Activated CD8-positive, alpha-beta memory T cell treated with anti-CD3 and anti-CD28 coated beads for 48 hours (primary cell): ENCODE measurements at regions not wholly inside any gene's neighbourhood (a gene's known extent, or its start where the extent isn't known, plus 50 kb on each side); places are given as distances from the start of the nearest gene placed in this dataset.

Experiments used
- DNase-seq, 3 experiments: peaks; one replicate each; pipeline ENCODE4 v3.0.0-alpha.2; 2020; ENCODE audit warnings: low read depth in 2 of 3, low spot score in 2 of 3

DNA sequence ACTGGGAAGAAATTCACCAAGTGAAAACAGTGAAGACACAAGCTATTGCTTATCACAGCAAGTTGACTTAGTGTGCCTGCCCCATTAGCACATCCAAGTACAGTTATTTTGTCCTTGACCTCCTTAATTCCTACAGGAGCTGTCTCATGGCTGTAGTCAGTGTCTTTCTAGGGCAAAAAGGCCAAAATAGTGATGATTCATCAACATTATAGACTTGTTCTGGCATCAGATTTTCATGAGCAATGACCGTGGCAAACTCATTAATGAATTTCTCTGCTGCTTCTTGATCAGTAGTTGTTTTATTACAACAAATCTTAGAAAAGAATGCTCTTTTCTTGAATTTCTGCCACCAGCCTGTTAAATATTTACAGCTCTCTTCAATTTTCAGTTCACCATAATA is 1169.3 kb upstream of the DDX18 start:
- DNase-seq = no peak

DNA sequence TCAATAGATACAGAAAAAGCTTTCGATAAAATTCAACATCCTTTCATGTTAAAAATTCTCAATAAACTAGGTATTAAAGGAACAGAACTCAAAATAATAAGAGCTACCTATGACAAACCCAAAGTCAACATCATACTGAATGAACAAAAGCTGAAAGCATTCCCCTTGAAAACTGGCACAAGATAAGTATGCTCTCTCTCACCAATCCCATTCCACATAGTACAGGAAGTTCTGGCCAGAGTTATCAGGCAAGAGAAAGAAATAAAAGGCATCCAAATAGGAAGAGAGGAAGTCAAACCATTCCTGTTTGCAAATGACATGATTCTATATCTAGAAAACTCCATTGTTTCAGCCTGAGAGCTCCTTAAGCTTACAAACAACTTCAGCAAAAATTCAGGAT is 1145.8 kb upstream of the DDX18 start:
- no peak for DNase-seq

GRCh38 chr2:116669782-116670181 is 1144.7 kb upstream of the DDX18 start:
- no peak for DNase-seq

DNA sequence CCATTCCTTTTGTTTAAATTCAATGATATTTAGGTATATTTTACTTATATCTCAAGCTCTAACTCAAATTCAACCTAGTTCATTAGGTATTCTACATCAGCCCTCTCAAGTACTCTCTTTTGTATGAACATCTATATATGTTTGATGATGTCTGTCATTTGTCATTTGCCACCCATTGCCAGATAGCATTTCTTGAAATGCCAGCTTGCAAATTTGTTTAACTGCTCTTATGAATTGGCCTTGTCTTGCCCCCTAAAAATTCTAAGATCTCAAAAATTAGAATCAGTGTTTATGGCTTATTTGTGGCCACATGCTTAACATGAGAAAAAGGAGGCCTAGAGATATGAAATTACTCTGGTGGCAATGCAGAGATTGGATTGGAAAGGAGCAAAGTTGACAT is 1140.3 kb upstream of the DDX18 start:
- no peak for DNase-seq

DNA sequence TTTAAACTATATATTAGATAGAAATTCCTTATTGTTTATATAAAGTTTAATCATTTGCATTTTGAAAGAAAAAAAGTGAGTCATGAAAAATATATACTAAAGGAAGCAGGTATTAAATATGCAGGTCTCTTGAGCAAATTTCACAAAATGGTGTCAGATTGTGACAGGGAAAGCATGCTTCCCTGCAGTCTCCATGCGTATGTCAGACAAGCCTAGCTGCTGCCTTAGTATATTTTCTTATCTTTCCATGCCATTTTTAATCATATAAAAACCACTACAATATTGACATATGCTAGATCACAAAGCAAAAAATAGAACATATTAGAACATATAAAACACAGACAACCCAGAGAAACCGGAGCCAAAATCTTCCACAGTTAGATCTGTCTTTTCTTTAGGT is 1137.7 kb upstream of the DDX18 start:
- DNase-seq = no peak

DNA sequence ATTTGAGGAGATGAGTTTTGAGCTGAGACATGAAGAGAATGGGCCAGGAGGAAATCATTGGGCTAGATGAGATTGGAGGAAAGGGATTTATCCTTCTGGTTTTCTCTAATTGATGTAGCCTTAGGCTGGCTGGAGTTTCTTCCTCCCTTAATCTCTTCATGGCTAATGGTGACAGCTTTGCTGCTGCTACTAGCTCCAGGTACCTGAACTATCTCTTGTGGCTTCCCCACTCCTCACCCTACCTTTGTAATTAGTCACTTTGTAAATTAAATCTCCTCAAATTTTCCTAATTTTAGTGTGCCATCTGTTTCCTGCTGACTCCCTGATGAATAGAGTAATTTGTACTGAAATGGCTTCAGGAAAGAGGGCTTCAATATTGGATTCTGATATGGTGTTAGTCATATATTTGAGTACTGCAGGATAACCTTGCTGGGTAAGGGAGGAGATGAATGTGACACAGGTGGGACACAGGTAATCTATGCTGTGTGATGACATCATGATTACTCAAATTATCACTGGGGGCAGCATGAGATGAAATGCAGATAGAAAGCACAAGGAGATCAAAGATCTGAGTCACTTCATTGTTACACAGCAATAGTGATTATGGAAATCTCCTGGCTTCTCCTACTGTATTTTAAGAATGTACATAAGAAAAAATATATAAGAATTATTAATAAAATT is 1134.1 kb upstream of the DDX18 start:
- DNase-seq = no peak

DNA sequence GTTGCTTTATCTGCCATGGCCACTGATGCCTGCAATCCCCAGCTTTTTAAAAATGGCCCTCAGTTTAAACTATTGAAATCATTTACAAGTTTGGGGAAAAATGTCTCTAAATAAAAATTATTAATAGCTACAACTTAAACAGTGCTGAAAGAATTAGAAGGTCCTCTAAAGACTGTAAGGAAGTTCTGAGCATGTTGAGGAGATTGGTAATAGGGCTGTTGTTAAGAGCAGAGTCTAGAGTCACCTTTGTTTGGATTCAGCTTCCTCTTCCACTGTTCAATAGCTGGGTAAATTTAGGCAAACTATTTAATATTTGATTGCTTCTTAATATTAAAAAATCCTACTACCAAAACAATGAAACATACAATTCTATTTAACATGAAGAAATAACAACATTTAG is 1127.1 kb upstream of the DDX18 start:
- no peak for DNase-seq

DNA sequence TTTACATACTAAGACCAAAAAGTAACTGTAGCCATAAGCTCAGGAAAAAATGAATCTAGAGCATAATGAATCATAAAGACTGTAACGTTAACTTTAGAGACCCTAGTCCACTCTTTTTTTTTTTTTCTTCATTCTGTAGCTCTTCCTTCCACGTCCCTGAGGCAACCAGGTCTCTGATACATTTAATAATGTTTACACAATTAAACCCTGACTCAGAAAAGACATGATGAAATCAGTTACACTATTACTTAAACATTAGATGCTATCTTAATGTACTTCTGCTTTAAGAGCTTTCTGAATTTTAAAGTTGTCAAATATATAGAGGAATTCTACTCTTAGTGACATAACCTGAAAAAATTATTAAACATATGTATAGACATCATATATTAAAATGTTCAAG is 1121.5 kb upstream of the DDX18 start:
- DNase-seq = no peak

- DNase-seq = no peak
Observed at GRCh38 chr2:116696223-116696622, 1118.3 kb upstream of the DDX18 start.

- DNase-seq = no peak
Observed at GRCh38 chr2:116696903-116697302, 1117.6 kb upstream of the DDX18 start.

GRCh38 chr2:116706396-116706795 is 1108.1 kb upstream of the DDX18 start:
- no peak for DNase-seq

GRCh38 chr2:116716038-116716437 is 1098.5 kb upstream of the DDX18 start:
- DNase-seq = no peak

DNA sequence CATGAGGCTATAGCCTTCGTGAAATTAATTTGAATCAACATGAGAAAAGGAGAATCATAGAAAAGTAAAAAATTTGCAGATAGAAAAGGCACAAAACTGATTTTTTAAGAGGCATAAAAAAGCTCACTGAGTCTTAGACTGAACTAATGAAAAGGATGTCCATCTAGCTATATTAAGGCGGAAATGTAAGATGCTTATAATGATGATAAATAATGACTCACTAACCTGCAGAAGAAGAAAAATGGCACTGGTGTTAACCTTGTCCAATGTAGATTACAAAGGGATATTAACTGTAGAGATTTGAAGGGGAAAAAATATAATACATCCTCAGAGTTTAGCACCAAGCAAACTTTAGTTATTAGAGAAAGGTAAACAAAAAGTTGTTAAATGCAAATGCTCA is 1098.0 kb upstream of the DDX18 start:
- DNase-seq = no peak

- no peak for DNase-seq
Observed at GRCh38 chr2:116717832-116718231, 1096.7 kb upstream of the DDX18 start.

- DNase-seq = no peak
Observed at GRCh38 chr2:116718451-116718850, 1096.0 kb upstream of the DDX18 start.

GRCh38 chr2:116719836-116720235 is 1094.7 kb upstream of the DDX18 start:
- no peak for DNase-seq

- DNase-seq = no peak
Observed at GRCh38 chr2:116724550-116724949, 1089.9 kb upstream of the DDX18 start.

DNA sequence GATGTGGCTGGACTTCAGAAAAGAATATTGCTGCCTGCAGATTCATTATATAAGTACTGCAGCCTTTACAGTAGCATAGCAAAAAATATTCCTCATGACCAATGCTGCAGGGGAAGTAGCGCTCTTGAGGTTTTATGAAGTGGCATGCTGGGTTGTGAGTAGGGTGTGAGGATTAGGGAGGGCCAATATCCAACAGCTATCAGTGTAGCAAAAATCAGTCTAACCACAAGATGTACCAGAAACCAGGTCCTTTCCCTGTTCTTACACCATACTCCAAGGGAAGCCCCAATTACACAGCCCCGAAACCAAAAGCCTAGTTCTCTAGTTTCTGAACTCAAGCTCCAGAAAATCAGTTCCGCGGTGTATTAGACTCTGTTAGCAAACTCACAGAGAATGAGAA is 1082.2 kb upstream of the DDX18 start:
- no peak for DNase-seq

DNA sequence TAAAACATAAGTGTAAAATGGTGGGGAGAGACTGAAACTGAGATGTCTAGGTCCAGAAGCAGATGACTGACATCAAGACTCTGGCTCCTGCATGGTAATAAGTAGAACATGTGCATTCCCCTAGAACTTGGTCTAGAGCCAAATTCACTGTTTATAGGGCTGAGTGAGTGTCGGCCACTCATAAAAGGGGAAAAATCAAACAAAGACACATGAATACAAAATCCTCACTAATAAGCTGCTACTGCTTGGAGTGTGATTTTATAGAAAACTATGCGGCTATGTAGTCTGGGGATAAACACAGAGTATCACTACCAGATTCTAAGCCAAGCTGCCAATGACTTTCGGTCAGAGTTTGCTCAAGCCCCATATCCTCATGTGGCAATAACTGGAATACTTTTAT is 1080.8 kb upstream of the DDX18 start:
- DNase-seq = no peak

GRCh38 chr2:116737951-116738350 is 1076.5 kb upstream of the DDX18 start:
- no peak for DNase-seq

DNA sequence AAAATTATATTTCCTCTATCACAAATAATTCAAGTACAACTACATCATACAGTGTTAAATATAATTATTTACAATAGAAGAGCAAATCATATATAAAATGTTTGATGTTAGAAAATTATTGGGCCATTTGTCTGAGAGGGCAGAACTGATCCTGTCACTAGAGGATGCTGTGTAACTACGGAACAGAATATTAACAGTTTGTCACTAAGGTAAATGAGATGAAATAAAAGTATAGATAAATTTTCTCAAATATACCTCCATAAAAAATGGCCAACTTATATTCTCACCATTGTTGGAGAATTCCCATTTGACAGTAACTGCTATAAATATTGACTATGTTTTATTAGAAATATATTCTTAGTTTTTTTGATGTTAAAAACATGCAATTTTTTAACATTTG is 1067.4 kb upstream of the DDX18 start:
- no peak for DNase-seq

DNA sequence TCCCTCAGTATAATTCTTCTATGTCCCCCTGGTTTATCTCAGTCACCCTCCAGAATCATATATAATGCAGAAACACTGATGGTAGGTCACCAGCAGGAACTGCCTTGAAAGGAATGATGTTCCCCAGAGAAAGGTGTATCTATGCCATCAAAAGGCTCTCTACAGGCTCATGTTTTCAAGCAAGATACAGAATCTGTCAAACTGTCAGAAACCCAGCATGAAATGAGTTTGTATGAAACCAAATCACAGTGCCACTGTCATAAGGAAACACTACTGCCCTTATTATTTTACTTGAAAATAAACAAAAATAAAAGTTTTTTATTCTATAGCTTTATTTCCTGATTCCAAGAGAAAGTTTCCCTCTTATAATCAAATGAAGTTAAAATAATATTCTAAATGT is 1064.5 kb upstream of the DDX18 start:
- DNase-seq = no peak

GRCh38 chr2:116754381-116755101 is 1060.0 kb upstream of the DDX18 start:
- DNase-seq = no peak
